ENCODE measurements at regions not wholly inside any gene's neighbourhood (a gene's known extent, or its start where the extent isn't known, plus 50 kb on each side); places are given as distances from the start of the nearest gene placed in this dataset.

DNA sequence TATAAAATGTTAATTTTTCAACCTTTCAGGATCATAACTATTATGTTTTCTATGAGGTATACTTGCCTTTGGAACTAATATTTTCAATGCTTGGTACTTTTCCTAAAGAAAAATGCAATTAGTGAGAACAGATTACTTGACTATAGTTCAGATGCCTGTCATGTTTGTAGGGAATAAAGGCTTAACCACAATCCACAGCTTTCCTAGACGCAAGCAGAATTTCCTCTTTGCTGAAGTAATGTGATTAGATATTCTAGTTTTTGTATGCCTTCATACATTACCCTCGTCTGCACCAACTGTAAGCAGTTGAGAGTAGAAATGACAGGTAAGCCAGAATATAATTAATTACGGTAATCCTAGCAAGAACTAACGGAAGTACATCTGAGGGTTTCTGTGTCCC, 581.4 kb upstream of the MMS22L start:
- TF ChIP-seq, protein P1, sequence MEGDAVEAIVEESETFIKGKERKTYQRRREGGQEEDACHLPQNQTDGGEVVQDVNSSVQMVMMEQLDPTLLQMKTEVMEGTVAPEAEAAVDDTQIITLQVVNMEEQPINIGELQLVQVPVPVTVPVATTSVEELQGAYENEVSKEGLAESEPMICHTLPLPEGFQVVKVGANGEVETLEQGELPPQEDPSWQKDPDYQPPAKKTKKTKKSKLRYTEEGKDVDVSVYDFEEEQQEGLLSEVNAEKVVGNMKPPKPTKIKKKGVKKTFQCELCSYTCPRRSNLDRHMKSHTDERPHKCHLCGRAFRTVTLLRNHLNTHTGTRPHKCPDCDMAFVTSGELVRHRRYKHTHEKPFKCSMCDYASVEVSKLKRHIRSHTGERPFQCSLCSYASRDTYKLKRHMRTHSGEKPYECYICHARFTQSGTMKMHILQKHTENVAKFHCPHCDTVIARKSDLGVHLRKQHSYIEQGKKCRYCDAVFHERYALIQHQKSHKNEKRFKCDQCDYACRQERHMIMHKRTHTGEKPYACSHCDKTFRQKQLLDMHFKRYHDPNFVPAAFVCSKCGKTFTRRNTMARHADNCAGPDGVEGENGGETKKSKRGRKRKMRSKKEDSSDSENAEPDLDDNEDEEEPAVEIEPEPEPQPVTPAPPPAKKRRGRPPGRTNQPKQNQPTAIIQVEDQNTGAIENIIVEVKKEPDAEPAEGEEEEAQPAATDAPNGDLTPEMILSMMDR (IDR thresholded peaks at IDR 0.05; ENCODE audit: low read depth, low read length), result no peak
- H3K4me3 ChIP-seq (ENCODE audit: low read depth, low read length), result no peak overlapping the region

DNA sequence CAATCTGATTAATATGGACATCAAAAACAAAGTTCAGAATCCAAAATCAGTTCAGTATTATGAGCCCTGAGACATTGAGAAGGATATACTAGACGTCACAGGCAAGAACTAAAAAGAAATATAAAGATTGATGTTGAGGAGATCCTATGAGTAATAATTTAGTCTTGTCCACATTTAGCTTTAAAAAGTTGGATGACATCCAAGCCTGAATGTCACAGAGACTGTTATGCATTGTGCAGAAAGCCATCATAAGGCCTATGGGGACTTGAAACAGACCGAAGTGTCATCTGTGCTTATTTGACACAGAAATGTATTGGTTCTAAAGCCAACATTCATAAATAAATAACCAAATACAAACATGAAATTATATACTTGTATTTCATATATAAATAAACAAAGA, 581.8 kb upstream of the MMS22L start:
- H3K4me3 ChIP-seq (ENCODE audit: low read depth, low read length), result no peak overlapping the region
- TF ChIP-seq, protein P1 (IDR thresholded peaks at IDR 0.05; ENCODE audit: low read depth, low read length), result no peak

- TF ChIP-seq, protein P1 (IDR thresholded peaks at IDR 0.05; ENCODE audit: low read depth, low read length), result no peak
- H3K4me3 ChIP-seq (ENCODE audit: low read depth, low read length), result no peak overlapping the region
Measured at GRCh38 chr6:97865612-97866011, 582.6 kb upstream of the MMS22L start.

- H3K4me3 ChIP-seq (ENCODE audit: low read depth, low read length), result no peak overlapping the region
- TF ChIP-seq, protein P1 (IDR thresholded peaks at IDR 0.05; ENCODE audit: low read depth, low read length), result no peak
Measured at GRCh38 chr6:97866616-97867015, 583.6 kb upstream of the MMS22L start.

DNA sequence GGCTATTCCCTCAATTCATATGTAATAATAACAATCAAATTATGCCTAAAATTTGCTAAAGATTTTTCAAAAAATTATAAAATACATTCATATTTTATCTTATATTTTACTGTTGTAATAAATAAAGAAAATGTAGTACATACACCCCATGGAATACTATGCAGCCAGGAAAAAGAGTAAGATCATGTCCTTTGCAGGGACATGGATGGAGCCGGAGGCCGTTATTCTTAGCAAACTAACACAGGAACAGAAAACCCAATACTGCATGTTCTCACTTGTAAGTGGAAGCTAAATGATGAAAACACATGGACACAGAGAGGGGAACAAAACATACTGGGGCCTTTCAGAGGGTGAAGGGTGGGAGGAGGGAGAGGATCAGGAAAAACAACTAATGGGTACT, 584.2 kb upstream of the MMS22L start:
- TF ChIP-seq, protein P1 (IDR thresholded peaks at IDR 0.05; ENCODE audit: low read depth, low read length), result no peak
- H3K4me3 ChIP-seq (ENCODE audit: low read depth, low read length), result no peak overlapping the region

- no peak overlapping the region for H3K4me3 ChIP-seq (ENCODE audit: low read depth, low read length)
- TF ChIP-seq, protein P1 (IDR thresholded peaks at IDR 0.05; ENCODE audit: low read depth, low read length), result no peak
Measured at GRCh38 chr6:97870273-97870672, 587.3 kb upstream of the MMS22L start.

- H3K4me3 ChIP-seq (ENCODE audit: low read depth, low read length), result no peak overlapping the region
- TF ChIP-seq, protein P1 (IDR thresholded peaks at IDR 0.05; ENCODE audit: low read depth, low read length), result no peak
Measured at GRCh38 chr6:97876711-97877110, 593.7 kb upstream of the MMS22L start.

All from WI38 (cell line).